Endothelial cell of umbilical vein (primary cell): ENCODE measurements at regions not wholly inside any gene's neighbourhood (a gene's known extent, or its start where the extent isn't known, plus 50 kb on each side); places are given as distances from the start of the nearest gene placed in this dataset.

Experiments
- BruUV-seq: library from RNA; stranded (reverse); fragments of 400-500 nt; replicated peaks from 2 replicates; lab custom pipeline; 2021; lab: Mats Ljungman, UMichigan
- CTCF ChIA-PET: fragments of 300-600, 350-600 bp; sonication (Branson Sonifier 250); formaldehyde crosslinking; loops from one replicate; lab custom pipeline; 2021; ENCODE audit warnings: antibody characterized with exemption, inconsistent platforms; lab: Charles Lee
- POLR2A ChIA-PET: fragments of 300-600, 350-600 bp; sonication (Branson Sonifier 250); formaldehyde crosslinking; loops from one replicate; lab custom pipeline; 2021; ENCODE audit warnings: antibody characterized with exemption, inconsistent platforms; lab: Charles Lee
- DNase-seq: peaks from one replicate; pipeline ENCODE4 v3.0.0-alpha.2; 2011; ENCODE audit warnings: low read depth, low spot score
- FAIRE-seq: peaks from 2 replicates; lab custom pipeline; 2011; peaks lifted over from hg19 to GRCh38; lab: Jason Lieb, UNC
- H2AFZ ChIP-seq: 2 replicates; pipeline ENCODE4 v1.6.0; 2012; ENCODE audit warnings: low read depth, low read length, control low read depth, inconsistent platforms
- H3K27ac ChIP-seq: 2 replicates; pipeline ENCODE4 v1.5.1; 2011; ENCODE audit warnings: low read depth, mild to moderate bottlenecking, control low read depth, low read length, moderate library complexity; ENCODE audit not compliant: insufficient read depth
- H3K27me3 ChIP-seq, 2 experiments: 2 replicates each; pipeline versions ENCODE4 v1.6.0 to v1.6.1; 2011; ENCODE audit warnings: low read length in 2 of 2, mixed read lengths in 1 of 2; ENCODE audit not compliant: control insufficient read depth in 2 of 2, insufficient read depth in 2 of 2
- H3K36me3 ChIP-seq, 2 experiments: 2 replicates in 1 of 2; 3 replicates in 1 of 2; pipeline ENCODE4 v1.5.1; 2011; ENCODE audit warnings: low read length in 2 of 2, mild to moderate bottlenecking in 1 of 2, moderate library complexity in 1 of 2; ENCODE audit not compliant: control insufficient read depth in 2 of 2, insufficient read depth in 2 of 2; ENCODE audit errors: extremely low read depth in 1 of 2
- H3K4me1 ChIP-seq: 3 replicates; pipeline ENCODE4 v1.5.1; 2011; ENCODE audit warnings: mild to moderate bottlenecking, low read length; ENCODE audit not compliant: control insufficient read depth, insufficient read depth; ENCODE audit errors: extremely low read depth
- H3K4me2 ChIP-seq: 2 replicates; pipeline ENCODE4 v1.6.1; 2011; ENCODE audit warnings: low read length, control low read depth, mixed read lengths; ENCODE audit not compliant: insufficient read depth
- H3K4me3 ChIP-seq, 3 experiments: fragments of 200-600 bp in 1 of 3; sonication (generic), shearing (Covaris generic) in 1 of 3; replicated peaks in 1 of 3; 2 replicates each; pipeline ENCODE4 v1.5.1; 2011 to 2016; ENCODE audit warnings: control low read depth in 3 of 3, low read length in 3 of 3, mild to moderate bottlenecking in 2 of 3, inconsistent platforms in 1 of 3, low read depth in 1 of 3, moderate library complexity in 1 of 3; ENCODE audit not compliant: insufficient read depth in 1 of 3
- H3K79me2 ChIP-seq: 2 replicates; pipeline ENCODE4 v1.6.0; 2012; ENCODE audit warnings: low read length, inconsistent platforms; ENCODE audit not compliant: control insufficient read depth, insufficient read depth
- H3K9ac ChIP-seq: replicated peaks from 2 replicates; pipeline ENCODE3; 2011; ENCODE audit warnings: low read length, control low read depth; ENCODE audit not compliant: insufficient read depth; ENCODE audit errors: extremely low read depth
- H3K9me1 ChIP-seq: replicated peaks from 3 replicates; pipeline ENCODE4 v1.6.0; 2011; ENCODE audit warnings: mild to moderate bottlenecking, low read length; ENCODE audit not compliant: control insufficient read depth, insufficient read depth; ENCODE audit errors: extremely low read depth
- H3K9me3 ChIP-seq: replicated peaks from 2 replicates; pipeline ENCODE4 v1.5.1; 2012; ENCODE audit warnings: low read length, inconsistent platforms; ENCODE audit not compliant: control insufficient read depth, insufficient read depth
- H4K20me1 ChIP-seq: replicated peaks from 2 replicates; pipeline ENCODE3; 2011; ENCODE audit warnings: mild to moderate bottlenecking, low read length; ENCODE audit not compliant: control insufficient read depth, insufficient read depth; ENCODE audit errors: extremely low read depth
- EZH2 ChIP-seq: IDR thresholded peaks from 2 replicates; pipeline ENCODE4 v1.6.1; 2012; ENCODE audit warnings: borderline replicate concordance, low read depth, mild to moderate bottlenecking, moderate library complexity, low read length, inconsistent platforms; ENCODE audit not compliant: severe bottlenecking
- FOS ChIP-seq: IDR thresholded peaks from 2 replicates; pipeline ENCODE4 v1.6.1; 2011; ENCODE audit warnings: mild to moderate bottlenecking, low read length, moderate library complexity, borderline replicate concordance; ENCODE audit not compliant: insufficient read depth
- GATA2 ChIP-seq: IDR thresholded peaks from 2 replicates; pipeline ENCODE4 v1.7.0; 2011; ENCODE audit warnings: low read depth, mild to moderate bottlenecking, moderate library complexity, mixed read lengths, low read length; ENCODE audit not compliant: insufficient read length, insufficient read depth
- JUN ChIP-seq: IDR thresholded peaks from 2 replicates; pipeline ENCODE4 v1.6.1; 2011; ENCODE audit warnings: borderline replicate concordance, low read depth; ENCODE audit not compliant: insufficient read length, insufficient read depth
- MYC ChIP-seq: IDR thresholded peaks from one replicate; pipeline ENCODE4 v1.6.1; 2011; ENCODE audit warnings: mild to moderate bottlenecking, low read depth, low read length
- POLR2A ChIP-seq: IDR thresholded peaks from 2 replicates; pipeline ENCODE4 v1.6.1; 2012; ENCODE audit warnings: low read depth, mild to moderate bottlenecking, control low read depth, low read length
- POLR2AphosphoS5 ChIP-seq: IDR thresholded peaks from 2 replicates; pipeline ENCODE4 v1.6.1; 2012; ENCODE audit warnings: low read depth, mild to moderate bottlenecking, control low read depth, low read length, moderate library complexity; ENCODE audit not compliant: insufficient read depth
- dilution Hi-C: fragments of 300-500 bp; cut with MboI; formaldehyde crosslinking; loops from one replicate; pipeline ENCODE4 v1.15.0; 2019; ENCODE audit warnings: low sequenced_read_pairs; ENCODE audit not compliant: extremely low pct_ligation_motif_present
- intact Hi-C: fragments of 100-400 bp; cut with micrococcal nuclease; formaldehyde crosslinking; loops from one replicate; pipeline ENCODE4 v1.10.0; 2022
- TF ChIP-seq, protein P1 (sequence below), 2 donors: IDR thresholded peaks; 1 replicate in 1 of 2; 2 replicates in 1 of 2; pipeline ENCODE4 v1.5.1; 2011; ENCODE audit warnings: low read length in 2 of 2, mild to moderate bottlenecking in 2 of 2, moderate library complexity in 2 of 2, control low read depth in 1 of 2, inconsistent platforms in 1 of 2, low read depth in 1 of 2; ENCODE audit not compliant: insufficient read depth in 1 of 2; ENCODE audit errors: extremely low read depth in 1 of 2
- TF ChIP-seq, protein P2 (sequence below): IDR thresholded peaks from 2 replicates; pipeline ENCODE4 v1.6.1; 2011; ENCODE audit not compliant: insufficient read depth, insufficient read length

DNA sequence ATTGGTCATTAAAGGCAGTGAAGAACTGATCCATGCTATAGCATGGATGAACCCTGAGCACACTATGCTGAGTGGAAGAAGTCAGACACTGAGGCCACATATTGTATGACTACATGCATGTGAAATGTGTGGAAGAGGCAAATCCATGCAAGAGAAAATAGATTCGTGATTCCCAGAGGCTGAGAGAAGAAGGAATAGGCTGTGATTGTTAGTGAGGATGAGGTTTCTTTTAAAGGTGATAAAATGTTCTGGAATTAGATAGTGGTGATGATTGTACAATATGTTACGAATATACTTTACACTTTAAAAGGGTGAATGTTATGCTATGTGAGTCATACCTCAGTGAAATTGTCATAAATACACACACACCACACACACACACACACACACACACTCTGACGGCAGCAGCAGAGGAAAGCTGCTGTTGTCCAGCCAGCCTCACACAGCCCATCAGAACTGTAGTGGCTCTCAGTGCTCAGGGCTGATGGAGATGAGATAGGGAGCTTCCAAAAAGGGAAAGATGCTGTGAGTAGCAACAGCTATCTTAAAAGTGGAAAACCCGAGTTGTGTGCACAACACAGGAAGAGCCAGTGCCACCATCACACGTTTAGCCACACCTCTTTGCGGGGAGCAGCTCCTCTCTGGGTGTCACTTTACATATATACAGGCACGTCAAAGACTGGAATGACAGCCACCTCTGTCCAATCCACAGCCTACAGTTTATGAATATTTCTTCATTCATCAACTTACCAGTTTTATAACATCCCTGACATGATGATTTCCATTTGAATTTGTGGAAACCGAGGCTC lies 153.0 kb downstream of the SPATA19 start:
- H2AFZ ChIP-seq = no peak overlapping the region
- peaks cover 5% of the 10 kb centered on the region for H3K9me3 ChIP-seq
- H3K9me1 ChIP-seq = no peaks in the 10 kb centered on the region
- H3K4me1 ChIP-seq = no peaks in the 10 kb centered on the region
- no peak overlapping the region for H3K27ac ChIP-seq
- DNase-seq = no peak
- intact Hi-C loops = no loop called here
- H3K9ac ChIP-seq = no peak overlapping the region
- no peak overlapping the region for H3K4me3 ChIP-seq
- no peaks in the 10 kb centered on the region for H4K20me1 ChIP-seq
- dilution Hi-C loops = no loop called here
- H3K36me3 ChIP-seq = no peaks in the 10 kb centered on the region
- no peaks in the 10 kb centered on the region for H3K27me3 ChIP-seq
- no peak for FAIRE-seq
- TF ChIP-seq POLR2AphosphoS5 = no peak
- no peak for TF ChIP-seq EZH2
- no peak for TF ChIP-seq JUN
- TF ChIP-seq POLR2A = no peak
- no peak for TF ChIP-seq MYC
- TF ChIP-seq FOS = no peak
- TF ChIP-seq, protein P1, sequence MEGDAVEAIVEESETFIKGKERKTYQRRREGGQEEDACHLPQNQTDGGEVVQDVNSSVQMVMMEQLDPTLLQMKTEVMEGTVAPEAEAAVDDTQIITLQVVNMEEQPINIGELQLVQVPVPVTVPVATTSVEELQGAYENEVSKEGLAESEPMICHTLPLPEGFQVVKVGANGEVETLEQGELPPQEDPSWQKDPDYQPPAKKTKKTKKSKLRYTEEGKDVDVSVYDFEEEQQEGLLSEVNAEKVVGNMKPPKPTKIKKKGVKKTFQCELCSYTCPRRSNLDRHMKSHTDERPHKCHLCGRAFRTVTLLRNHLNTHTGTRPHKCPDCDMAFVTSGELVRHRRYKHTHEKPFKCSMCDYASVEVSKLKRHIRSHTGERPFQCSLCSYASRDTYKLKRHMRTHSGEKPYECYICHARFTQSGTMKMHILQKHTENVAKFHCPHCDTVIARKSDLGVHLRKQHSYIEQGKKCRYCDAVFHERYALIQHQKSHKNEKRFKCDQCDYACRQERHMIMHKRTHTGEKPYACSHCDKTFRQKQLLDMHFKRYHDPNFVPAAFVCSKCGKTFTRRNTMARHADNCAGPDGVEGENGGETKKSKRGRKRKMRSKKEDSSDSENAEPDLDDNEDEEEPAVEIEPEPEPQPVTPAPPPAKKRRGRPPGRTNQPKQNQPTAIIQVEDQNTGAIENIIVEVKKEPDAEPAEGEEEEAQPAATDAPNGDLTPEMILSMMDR (IDR thresholded peaks at IDR 0.05; ENCODE audit: extremely low read depth in 1 of 2, insufficient read depth in 1 of 2, low read depth in 1 of 2, low read length in 2 of 2) = no peak
- TF ChIP-seq, protein P2, sequence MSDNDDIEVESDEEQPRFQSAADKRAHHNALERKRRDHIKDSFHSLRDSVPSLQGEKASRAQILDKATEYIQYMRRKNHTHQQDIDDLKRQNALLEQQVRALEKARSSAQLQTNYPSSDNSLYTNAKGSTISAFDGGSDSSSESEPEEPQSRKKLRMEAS = no peak
- no peak for TF ChIP-seq GATA2
- H3K4me2 ChIP-seq = no peak overlapping the region
- BruUV-seq = no TSS peak
- ChIA-PET CTCF (interaction anchor here (0.6 kb wide), 1 partner anchor 194 kb away, joined by 3 read pairs; no protein-coding TSS in a partner anchor), POLR2A (no interaction called here)
- H3K79me2 ChIP-seq = no peaks in the 10 kb centered on the region
